ENCODE measurements at regions not wholly inside any gene's neighbourhood (a gene's known extent, or its start where the extent isn't known, plus 50 kb on each side); places are given as distances from the start of the nearest gene placed in this dataset.

DNA sequence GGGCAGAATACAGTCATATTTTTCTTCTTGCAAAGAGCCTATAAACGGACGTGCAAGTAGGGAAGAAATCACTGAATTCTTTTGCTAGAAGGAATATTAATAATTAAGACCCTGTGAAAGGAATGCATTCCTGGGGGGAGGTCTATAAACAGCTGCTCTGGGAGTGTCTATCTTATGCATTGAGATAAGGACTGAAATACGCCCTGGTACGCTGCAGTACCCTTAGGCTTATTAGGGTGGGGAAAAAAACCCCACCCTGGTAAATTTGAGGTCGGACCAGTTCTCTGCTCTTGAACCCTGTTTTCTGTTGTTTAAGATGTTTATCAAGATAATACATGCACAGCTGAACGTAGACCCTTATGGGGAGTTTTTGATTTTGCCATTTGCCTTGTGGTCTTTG is 100.0 kb upstream of the KBTBD8 start:
- TF ChIP-seq SP1 (IDR thresholded peaks at IDR 0.05) = no peak
- no peak for TF ChIP-seq L3MBTL2 (conservative IDR thresholded peaks at IDR 0.05)
- TF ChIP-seq FOXM1 (IDR thresholded peaks at IDR 0.05; ENCODE audit: borderline replicate concordance) = no peak
- no peak for TF ChIP-seq HDGF (IDR thresholded peaks at IDR 0.05; ENCODE audit: borderline replicate concordance)
- no peak for TF ChIP-seq BHLHE40 (IDR thresholded peaks at IDR 0.05; ENCODE audit: borderline replicate concordance)
- TF ChIP-seq ZNF384 (IDR thresholded peaks at IDR 0.05) = no peak
